ENCODE measurements at regions not wholly inside any gene's neighbourhood (a gene's known extent, or its start where the extent isn't known, plus 50 kb on each side); places are given as distances from the start of the nearest gene placed in this dataset.

DNA sequence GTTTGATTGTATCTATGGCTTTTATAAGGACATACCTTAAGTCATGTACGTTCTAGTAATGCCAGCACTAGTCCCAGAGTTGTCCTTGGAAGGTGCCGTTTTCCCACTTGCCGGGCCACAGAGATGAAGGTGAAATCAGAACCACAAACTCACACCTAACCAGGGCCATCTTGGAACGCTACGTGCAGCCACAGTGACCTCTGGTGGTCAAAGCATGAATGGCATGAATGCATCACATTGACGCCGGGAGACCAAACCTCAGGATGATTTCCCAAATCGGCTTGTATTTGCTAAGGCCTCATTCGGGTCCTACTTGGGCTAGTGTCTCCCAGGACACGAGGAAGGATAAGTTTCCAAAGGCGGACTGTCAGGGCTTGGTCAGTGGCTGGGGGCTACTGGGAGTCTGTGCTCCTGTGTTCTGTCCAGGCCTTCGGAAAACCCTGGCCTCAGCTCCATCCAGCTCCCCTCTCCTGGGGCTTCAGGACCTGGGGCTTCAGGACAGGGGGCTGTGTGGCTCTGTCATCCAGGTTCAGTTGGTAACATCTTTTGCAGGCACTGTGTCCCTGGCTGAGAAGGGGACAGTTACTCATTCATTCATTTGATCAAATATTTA lies 260.5 kb downstream of the PRDM2 start:
- no peaks in the 10 kb centered on the region for H3K9me3 ChIP-seq (ENCODE audit: control insufficient read depth, low read length)
- no peak overlapping the region for H3K4me3 ChIP-seq (ENCODE audit: insufficient read depth, low read depth, low read length, poor library complexity, severe bottlenecking)
- DNase-seq, result peak; percentile 17 to 52 (median 17)
- no peaks in the 10 kb centered on the region for H3K4me1 ChIP-seq (ENCODE audit: control insufficient read depth, insufficient read depth, low read length, poor library complexity, severe bottlenecking)
- H3K27me3 ChIP-seq (replicated peaks; ENCODE audit: control insufficient read depth, insufficient read depth, low read length, poor library complexity, severe bottlenecking), result no peaks in the 10 kb centered on the region
- no peaks in the 10 kb centered on the region for H3K36me3 ChIP-seq (ENCODE audit: control insufficient read depth, insufficient read depth, low read length)
- no peak overlapping the region for H3K27ac ChIP-seq (ENCODE audit: insufficient read depth, low read length, poor library complexity, severe bottlenecking)

DNA sequence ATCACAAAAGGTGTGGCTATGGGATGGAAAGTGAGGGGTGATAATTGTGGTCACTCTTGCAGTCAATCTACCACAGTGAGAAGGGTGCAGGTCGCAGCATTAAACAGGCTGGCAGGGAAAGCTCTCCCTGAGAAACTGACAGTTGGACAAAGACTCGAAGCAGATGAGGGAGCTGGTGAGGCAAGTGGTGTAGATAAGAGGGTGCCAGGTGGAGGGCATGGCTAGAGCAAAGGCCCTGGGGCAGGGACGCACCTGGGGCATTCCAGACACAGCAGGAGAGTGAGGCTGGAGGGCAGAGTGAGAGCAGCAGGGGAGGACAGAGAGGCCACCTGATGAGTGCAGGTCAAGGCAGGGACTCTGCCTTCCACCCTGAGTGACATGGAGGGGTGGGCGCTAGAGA lies 264.8 kb downstream of the PRDM2 start:
- H3K27ac ChIP-seq (ENCODE audit: insufficient read depth, low read length, poor library complexity, severe bottlenecking), result no peak overlapping the region
- no peaks in the 10 kb centered on the region for H3K36me3 ChIP-seq (ENCODE audit: control insufficient read depth, insufficient read depth, low read length)
- no peak overlapping the region for H3K4me3 ChIP-seq (ENCODE audit: insufficient read depth, low read depth, low read length, poor library complexity, severe bottlenecking)
- H3K27me3 ChIP-seq (replicated peaks; ENCODE audit: control insufficient read depth, insufficient read depth, low read length, poor library complexity, severe bottlenecking), result no peaks in the 10 kb centered on the region
- no peaks in the 10 kb centered on the region for H3K9me3 ChIP-seq (ENCODE audit: control insufficient read depth, low read length)
- DNase-seq, result no peak
- no peaks in the 10 kb centered on the region for H3K4me1 ChIP-seq (ENCODE audit: control insufficient read depth, insufficient read depth, low read length, poor library complexity, severe bottlenecking)

DNA sequence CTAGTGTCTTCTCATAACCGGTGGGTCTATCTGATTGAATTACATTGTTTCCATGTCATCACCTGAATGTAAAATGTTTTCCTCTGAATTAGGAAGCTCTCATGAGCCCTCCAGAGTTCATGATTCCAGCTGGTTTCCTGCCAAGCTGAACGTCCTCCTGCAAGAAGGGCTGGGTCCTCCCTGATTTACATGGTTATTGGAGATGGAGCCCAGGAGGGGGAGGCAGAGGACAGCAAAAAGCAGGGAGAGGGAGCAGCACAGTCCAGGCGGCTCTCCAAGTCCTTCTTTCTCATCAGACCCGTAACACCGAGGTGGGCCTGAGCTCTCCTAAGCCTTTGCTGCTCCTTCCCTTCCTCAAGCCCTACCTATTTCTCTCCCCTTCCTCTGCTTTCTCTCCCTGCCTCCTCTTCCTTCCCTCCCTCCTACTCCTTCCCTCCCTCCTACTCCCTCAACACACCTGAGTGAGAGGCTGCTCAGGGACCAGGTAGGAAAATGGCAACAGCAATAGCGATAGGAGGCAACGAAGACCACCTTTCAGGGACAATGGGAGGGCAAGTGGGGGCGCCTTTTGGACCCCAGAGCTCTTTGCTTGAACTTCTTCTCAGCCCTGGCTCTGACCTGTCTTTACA lies 265.9 kb downstream of the PRDM2 start:
- no peaks in the 10 kb centered on the region for H3K36me3 ChIP-seq (ENCODE audit: control insufficient read depth, insufficient read depth, low read length)
- no peak overlapping the region for H3K27ac ChIP-seq (ENCODE audit: insufficient read depth, low read length, poor library complexity, severe bottlenecking)
- no peak for DNase-seq
- H3K27me3 ChIP-seq (replicated peaks; ENCODE audit: control insufficient read depth, insufficient read depth, low read length, poor library complexity, severe bottlenecking), result no peaks in the 10 kb centered on the region
- no peaks in the 10 kb centered on the region for H3K9me3 ChIP-seq (ENCODE audit: control insufficient read depth, low read length)
- no peaks in the 10 kb centered on the region for H3K4me1 ChIP-seq (ENCODE audit: control insufficient read depth, insufficient read depth, low read length, poor library complexity, severe bottlenecking)
- no peak overlapping the region for H3K4me3 ChIP-seq (ENCODE audit: insufficient read depth, low read depth, low read length, poor library complexity, severe bottlenecking)

DNA sequence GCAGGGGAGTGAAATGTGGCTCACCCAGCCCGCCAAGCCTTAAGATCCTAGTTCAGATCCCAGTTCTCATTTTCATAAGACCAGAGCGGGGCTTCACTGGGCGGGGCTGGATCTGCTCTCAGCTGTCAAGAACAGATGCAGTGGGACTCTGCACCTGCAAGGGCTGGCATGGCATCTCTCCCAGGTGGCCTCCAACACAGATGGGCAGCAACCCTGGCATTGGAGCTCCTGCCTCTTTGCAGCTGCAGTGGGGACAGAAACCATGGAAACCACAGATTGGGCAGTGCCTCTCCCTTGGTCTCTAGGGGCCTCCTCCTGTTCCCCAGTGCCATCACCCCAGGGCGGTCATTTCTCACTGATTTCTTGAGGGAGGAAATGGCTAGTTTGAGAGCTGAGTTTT lies 267.7 kb downstream of the PRDM2 start:
- no peak overlapping the region for H3K4me3 ChIP-seq (ENCODE audit: insufficient read depth, low read depth, low read length, poor library complexity, severe bottlenecking)

DNA sequence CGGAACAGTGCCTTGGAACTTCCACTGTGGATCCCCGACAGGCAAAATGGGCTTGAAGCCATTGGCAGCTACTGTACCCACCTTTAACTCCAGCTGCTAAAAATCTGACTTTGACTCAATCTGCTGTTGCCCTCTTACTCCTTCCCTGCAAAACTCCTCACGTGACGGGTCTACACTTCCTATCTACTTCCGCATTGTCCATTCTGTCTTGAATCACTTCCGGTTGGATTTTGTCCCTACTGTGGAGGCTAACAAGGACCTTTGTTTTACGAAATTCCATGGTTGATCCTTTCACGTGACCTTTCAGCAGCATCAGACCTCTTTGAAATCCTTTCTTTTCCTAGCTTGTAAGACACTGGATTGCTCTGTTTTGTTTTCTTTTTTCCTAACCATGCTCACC lies 268.4 kb downstream of the PRDM2 start:
- Histone ChIP-seq H3K4me1 (ENCODE audit: control insufficient read depth, insufficient read depth, low read length, poor library complexity, severe bottlenecking) (no peaks in the 10 kb centered on the region), H3K4me3 (ENCODE audit: insufficient read depth, low read depth, low read length, poor library complexity, severe bottlenecking) (no peak overlapping the region)

More for the DNA sequence above, 267.7 kb downstream of the PRDM2 start:
- no peaks in the 10 kb centered on the region for H3K4me1 ChIP-seq (ENCODE audit: control insufficient read depth, insufficient read depth, low read length, poor library complexity, severe bottlenecking)
- H3K9me3 ChIP-seq (ENCODE audit: control insufficient read depth, low read length), result no peaks in the 10 kb centered on the region
- H3K27ac ChIP-seq (ENCODE audit: insufficient read depth, low read length, poor library complexity, severe bottlenecking), result no peak overlapping the region
- H3K27me3 ChIP-seq (replicated peaks; ENCODE audit: control insufficient read depth, insufficient read depth, low read length, poor library complexity, severe bottlenecking), result no peaks in the 10 kb centered on the region
- H3K36me3 ChIP-seq (ENCODE audit: control insufficient read depth, insufficient read depth, low read length), result no peaks in the 10 kb centered on the region
- DNase-seq, result no peak

DNA sequence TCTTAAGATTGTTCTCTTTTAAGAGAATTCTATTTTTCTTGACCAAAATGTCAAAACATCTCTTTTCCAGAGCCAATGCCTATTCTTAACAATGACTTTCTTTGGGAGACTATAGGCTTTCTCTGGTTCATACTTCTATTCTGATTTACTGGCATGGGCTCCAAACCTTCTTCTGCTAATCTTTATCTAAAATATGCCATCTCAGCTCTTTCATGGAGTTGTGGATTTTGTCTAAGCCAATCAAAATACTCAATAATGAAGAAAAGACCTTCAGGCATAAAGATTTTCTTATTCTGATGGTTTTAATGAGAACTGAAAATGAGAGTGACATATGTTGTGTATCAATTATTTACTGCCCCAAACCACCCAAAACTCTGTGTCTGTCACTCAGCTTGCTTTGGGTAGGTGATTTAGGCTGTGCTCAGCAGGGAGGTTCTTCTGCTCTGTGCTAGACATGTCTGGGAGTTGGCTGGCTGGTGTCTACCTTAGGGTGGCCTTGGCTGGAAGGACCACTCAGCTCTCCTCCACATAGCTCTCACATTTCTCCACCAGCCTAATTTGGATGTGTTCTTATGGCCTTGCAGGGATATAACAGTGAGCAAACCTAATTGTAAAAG lies 270.8 kb downstream of the PRDM2 start:
- Histone ChIP-seq H3K9me3 (ENCODE audit: control insufficient read depth, low read length) (no peaks in the 10 kb centered on the region), H3K27me3 (replicated peaks; ENCODE audit: control insufficient read depth, insufficient read depth, low read length, poor library complexity, severe bottlenecking) (no peaks in the 10 kb centered on the region), H3K4me1 (ENCODE audit: control insufficient read depth, insufficient read depth, low read length, poor library complexity, severe bottlenecking) (no peaks in the 10 kb centered on the region), H3K4me3 (ENCODE audit: insufficient read depth, low read depth, low read length, poor library complexity, severe bottlenecking) (no peak overlapping the region), H3K36me3 (ENCODE audit: control insufficient read depth, insufficient read depth, low read length) (no peaks in the 10 kb centered on the region), H3K27ac (ENCODE audit: insufficient read depth, low read length, poor library complexity, severe bottlenecking) (no peak overlapping the region)
- no peak for DNase-seq

More for the DNA sequence above, 268.4 kb downstream of the PRDM2 start:
- Histone ChIP-seq H3K9me3 (ENCODE audit: control insufficient read depth, low read length) (no peaks in the 10 kb centered on the region), H3K36me3 (ENCODE audit: control insufficient read depth, insufficient read depth, low read length) (no peaks in the 10 kb centered on the region), H3K27ac (ENCODE audit: insufficient read depth, low read length, poor library complexity, severe bottlenecking) (no peak overlapping the region), H3K27me3 (replicated peaks; ENCODE audit: control insufficient read depth, insufficient read depth, low read length, poor library complexity, severe bottlenecking) (no peaks in the 10 kb centered on the region)
- DNase-seq, result no peak

DNA sequence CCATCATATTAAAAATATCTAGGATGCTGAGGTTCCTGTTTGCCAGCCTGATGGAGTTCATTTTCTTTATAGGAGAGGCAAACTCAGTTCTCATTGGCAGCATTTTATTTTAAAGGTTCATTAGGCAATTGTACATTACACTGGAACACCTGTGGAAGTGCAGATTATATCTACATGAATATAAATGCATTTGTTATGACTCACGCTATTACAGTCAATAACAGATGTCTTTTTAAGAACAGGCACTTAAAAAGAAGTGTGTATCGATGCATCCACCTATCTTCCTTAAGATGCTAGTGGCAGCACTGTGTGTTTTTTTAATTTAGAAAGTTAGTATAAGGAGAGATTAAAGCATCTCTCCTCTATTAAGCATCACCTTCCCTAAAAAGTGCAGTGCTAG lies 276.5 kb downstream of the PRDM2 start:
- H3K27me3 ChIP-seq (replicated peaks; ENCODE audit: control insufficient read depth, insufficient read depth, low read length, poor library complexity, severe bottlenecking), result no peaks in the 10 kb centered on the region
- no peaks in the 10 kb centered on the region for H3K36me3 ChIP-seq (ENCODE audit: control insufficient read depth, insufficient read depth, low read length)
- DNase-seq, result no peak
- H3K4me1 ChIP-seq (ENCODE audit: control insufficient read depth, insufficient read depth, low read length, poor library complexity, severe bottlenecking), result no peaks in the 10 kb centered on the region
- H3K4me3 ChIP-seq (ENCODE audit: insufficient read depth, low read depth, low read length, poor library complexity, severe bottlenecking), result no peak overlapping the region
- no peaks in the 10 kb centered on the region for H3K9me3 ChIP-seq (ENCODE audit: control insufficient read depth, low read length)
- no peak overlapping the region for H3K27ac ChIP-seq (ENCODE audit: insufficient read depth, low read length, poor library complexity, severe bottlenecking)

DNA sequence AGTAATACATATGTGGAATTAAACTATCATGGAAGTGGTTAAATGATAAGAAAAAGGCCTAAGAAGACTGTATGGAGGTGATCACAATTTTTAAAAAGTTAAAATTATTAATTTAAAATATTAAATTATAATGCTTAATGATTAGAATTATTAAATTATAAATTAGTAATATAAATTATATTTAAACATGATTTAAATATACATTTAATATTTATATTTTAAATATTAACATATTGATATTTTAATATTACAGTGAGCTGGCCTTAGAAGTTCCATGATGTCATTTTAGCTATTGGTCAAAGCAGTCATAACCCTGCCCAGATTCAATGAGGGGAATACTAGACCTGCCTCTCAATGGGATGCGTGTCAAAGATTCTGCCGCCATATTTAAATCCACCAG lies 281.2 kb downstream of the PRDM2 start:
- no peaks in the 10 kb centered on the region for H3K9me3 ChIP-seq (ENCODE audit: control insufficient read depth, low read length)
- no peak for DNase-seq
- H3K36me3 ChIP-seq (ENCODE audit: control insufficient read depth, insufficient read depth, low read length), result no peaks in the 10 kb centered on the region
- no peaks in the 10 kb centered on the region for H3K27me3 ChIP-seq (replicated peaks; ENCODE audit: control insufficient read depth, insufficient read depth, low read length, poor library complexity, severe bottlenecking)
- H3K4me1 ChIP-seq (ENCODE audit: control insufficient read depth, insufficient read depth, low read length, poor library complexity, severe bottlenecking), result no peaks in the 10 kb centered on the region
- H3K27ac ChIP-seq (ENCODE audit: insufficient read depth, low read length, poor library complexity, severe bottlenecking), result no peak overlapping the region
- H3K4me3 ChIP-seq (ENCODE audit: insufficient read depth, low read depth, low read length, poor library complexity, severe bottlenecking), result no peak overlapping the region

DNA sequence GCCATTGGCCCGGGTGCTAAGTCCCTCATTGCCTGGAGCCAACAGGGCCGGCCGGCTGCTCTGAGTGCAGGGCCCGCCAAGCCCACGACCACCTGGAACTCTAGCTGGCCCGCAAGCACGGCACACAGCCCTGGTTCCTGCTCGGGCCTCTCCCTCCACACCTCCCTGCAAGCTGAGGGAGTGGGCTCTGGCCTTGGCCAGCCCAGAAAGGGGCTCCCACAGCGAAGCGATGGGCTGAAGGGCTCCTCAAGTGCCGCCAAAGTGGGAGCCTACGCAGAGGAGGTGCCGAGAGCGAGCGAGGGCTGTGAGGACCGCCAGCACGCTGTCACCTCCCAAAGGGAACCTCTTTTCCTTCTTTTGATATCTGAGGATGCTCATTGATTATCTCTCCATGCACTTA lies 283.4 kb downstream of the PRDM2 start:
- H3K27me3 ChIP-seq (replicated peaks; ENCODE audit: control insufficient read depth, insufficient read depth, low read length, poor library complexity, severe bottlenecking), result no peaks in the 10 kb centered on the region
- no peaks in the 10 kb centered on the region for H3K9me3 ChIP-seq (ENCODE audit: control insufficient read depth, low read length)
- DNase-seq, result no peak
- H3K4me1 ChIP-seq (ENCODE audit: control insufficient read depth, insufficient read depth, low read length, poor library complexity, severe bottlenecking), result no peaks in the 10 kb centered on the region
- no peak overlapping the region for H3K27ac ChIP-seq (ENCODE audit: insufficient read depth, low read length, poor library complexity, severe bottlenecking)
- no peaks in the 10 kb centered on the region for H3K36me3 ChIP-seq (ENCODE audit: control insufficient read depth, insufficient read depth, low read length)
- no peak overlapping the region for H3K4me3 ChIP-seq (ENCODE audit: insufficient read depth, low read depth, low read length, poor library complexity, severe bottlenecking)

DNA sequence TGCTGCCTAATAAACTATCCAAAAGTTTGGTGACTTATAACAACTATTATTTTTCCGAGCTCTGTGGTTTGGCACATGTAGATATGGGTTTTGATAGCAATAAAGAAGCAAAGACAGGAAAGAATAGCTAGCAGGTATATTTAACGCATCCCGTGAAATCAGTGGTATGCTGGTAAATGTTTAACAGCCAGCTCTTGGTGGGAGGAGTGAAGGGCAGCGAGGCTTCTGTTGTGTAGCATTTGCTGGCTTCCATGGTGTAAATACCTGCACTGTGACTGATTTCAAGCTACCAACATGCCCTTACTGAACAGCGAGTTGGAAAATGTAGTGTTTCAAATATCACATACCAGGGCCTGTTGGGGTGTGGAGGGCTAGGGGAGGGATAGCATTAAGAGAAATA lies 291.0 kb downstream of the PRDM2 start:
- Histone ChIP-seq H3K9me3 (ENCODE audit: control insufficient read depth, low read length) (no peaks in the 10 kb centered on the region), H3K27ac (ENCODE audit: insufficient read depth, low read length, poor library complexity, severe bottlenecking) (no peak overlapping the region), H3K4me1 (ENCODE audit: control insufficient read depth, insufficient read depth, low read length, poor library complexity, severe bottlenecking) (no peaks in the 10 kb centered on the region), H3K36me3 (ENCODE audit: control insufficient read depth, insufficient read depth, low read length) (no peaks in the 10 kb centered on the region), H3K4me3 (ENCODE audit: insufficient read depth, low read depth, low read length, poor library complexity, severe bottlenecking) (no peak overlapping the region), H3K27me3 (replicated peaks; ENCODE audit: control insufficient read depth, insufficient read depth, low read length, poor library complexity, severe bottlenecking) (no peaks in the 10 kb centered on the region)
- DNase-seq, result no peak
